ENCODE measurements at regions not wholly inside any gene's neighbourhood (a gene's known extent, or its start where the extent isn't known, plus 50 kb on each side); places are given as distances from the start of the nearest gene placed in this dataset.

- H3K36me3 ChIP-seq (ENCODE audit: control insufficient read depth, insufficient read depth, low read length) = no peaks in the 10 kb centered on the region
- H3K4me3 ChIP-seq (replicated peaks; ENCODE audit: low read depth, low read length) = no peak overlapping the region
- H3K27me3 ChIP-seq (replicated peaks; ENCODE audit: control insufficient read depth, insufficient read depth, low read length) = no peaks in the 10 kb centered on the region
- no peak for TF ChIP-seq CTCF (IDR thresholded peaks at IDR 0.05; ENCODE audit: insufficient read depth, low read length, poor library complexity, severe bottlenecking)
- no peak for DNase-seq (ENCODE audit: extremely low read depth, insufficient read length)
Observed at GRCh38 chr3:191695815-191696153, 234.8 kb downstream of the PYDC2 start.

DNA sequence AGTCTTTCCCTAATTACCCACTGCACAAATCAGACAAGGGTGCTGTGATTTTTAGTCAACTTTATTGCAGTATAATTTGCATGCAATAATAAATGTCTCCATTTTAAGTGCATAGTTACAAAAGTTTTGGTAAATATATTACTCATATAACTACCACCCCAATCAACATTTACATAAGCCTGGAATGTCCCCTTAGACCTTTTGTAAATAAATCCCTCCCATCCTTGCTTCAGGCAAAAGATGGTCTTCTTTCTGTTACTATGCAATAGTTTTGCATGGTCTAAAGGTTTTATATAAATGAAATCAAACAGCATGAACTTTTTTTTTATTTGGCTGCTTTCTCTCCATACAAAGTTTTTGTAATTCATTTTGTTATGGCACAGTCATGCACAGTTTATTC, 235.4 kb downstream of the PYDC2 start:
- Histone ChIP-seq H3K4me3 (replicated peaks; ENCODE audit: low read depth, low read length) (no peak overlapping the region), H3K36me3 (ENCODE audit: control insufficient read depth, insufficient read depth, low read length) (no peaks in the 10 kb centered on the region), H3K27me3 (replicated peaks; ENCODE audit: control insufficient read depth, insufficient read depth, low read length) (no peaks in the 10 kb centered on the region)
- DNase-seq (ENCODE audit: extremely low read depth, insufficient read length) = no peak
- TF ChIP-seq CTCF (IDR thresholded peaks at IDR 0.05; ENCODE audit: insufficient read depth, low read length, poor library complexity, severe bottlenecking) = no peak

GRCh38 chr3:191699546-191699945, 238.6 kb downstream of the PYDC2 start:
- H3K4me3 ChIP-seq (replicated peaks; ENCODE audit: low read depth, low read length) = no peak overlapping the region
- no peak for TF ChIP-seq CTCF (IDR thresholded peaks at IDR 0.05; ENCODE audit: insufficient read depth, low read length, poor library complexity, severe bottlenecking)

GRCh38 chr3:191702121-191702520, 241.2 kb downstream of the PYDC2 start:
- DNase-seq (ENCODE audit: extremely low read depth, insufficient read length) = no peak
- Histone ChIP-seq H3K27me3 (replicated peaks; ENCODE audit: control insufficient read depth, insufficient read depth, low read length) (no peaks in the 10 kb centered on the region; the same call in 1 of the 2 replicates), H3K4me3 (replicated peaks; ENCODE audit: low read depth, low read length) (no peak overlapping the region), H3K36me3 (ENCODE audit: control insufficient read depth, insufficient read depth, low read length) (no peaks in the 10 kb centered on the region)
- no peak for TF ChIP-seq CTCF (IDR thresholded peaks at IDR 0.05; ENCODE audit: insufficient read depth, low read length, poor library complexity, severe bottlenecking)

More at GRCh38 chr3:191699546-191699945, 238.6 kb downstream of the PYDC2 start:
- Histone ChIP-seq H3K27me3 (replicated peaks; ENCODE audit: control insufficient read depth, insufficient read depth, low read length) (no peaks in the 10 kb centered on the region; the same call in 1 of the 2 replicates), H3K36me3 (ENCODE audit: control insufficient read depth, insufficient read depth, low read length) (no peaks in the 10 kb centered on the region)
- no peak for DNase-seq (ENCODE audit: extremely low read depth, insufficient read length)

- no peaks in the 10 kb centered on the region for H3K36me3 ChIP-seq (ENCODE audit: control insufficient read depth, insufficient read depth, low read length)
- TF ChIP-seq CTCF (IDR thresholded peaks at IDR 0.05; ENCODE audit: insufficient read depth, low read length, poor library complexity, severe bottlenecking) = no peak
- no peak overlapping the region for H3K4me3 ChIP-seq (replicated peaks; ENCODE audit: low read depth, low read length)
- H3K27me3 ChIP-seq (replicated peaks; ENCODE audit: control insufficient read depth, insufficient read depth, low read length) = no peaks in the 10 kb centered on the region; the same call in 1 of the 2 replicates
- DNase-seq (ENCODE audit: extremely low read depth, insufficient read length) = no peak
Observed at GRCh38 chr3:191707817-191708216, 246.9 kb downstream of the PYDC2 start.

DNA sequence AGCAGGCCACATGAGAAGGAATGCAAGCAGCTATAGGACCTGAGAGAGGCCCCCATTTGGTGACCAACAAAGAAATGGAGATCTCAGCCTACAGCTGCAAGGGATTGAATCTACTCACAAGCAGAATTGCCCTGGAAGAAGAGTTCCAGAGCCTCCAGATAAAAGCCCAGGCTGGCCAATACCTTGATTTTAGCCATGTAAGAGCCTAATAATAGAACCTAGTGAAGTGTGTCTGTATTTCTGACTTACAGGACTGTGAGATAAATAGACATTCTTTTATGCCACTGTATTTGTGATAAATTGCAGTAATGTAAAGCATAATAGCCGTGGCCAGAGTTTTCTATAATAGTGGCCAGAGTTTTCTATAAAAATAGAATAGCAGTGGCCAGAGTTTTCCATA, 254.6 kb downstream of the PYDC2 start:
- no peak for DNase-seq (ENCODE audit: extremely low read depth, insufficient read length)
- Histone ChIP-seq H3K27me3 (replicated peaks; ENCODE audit: control insufficient read depth, insufficient read depth, low read length) (no peaks in the 10 kb centered on the region), H3K36me3 (ENCODE audit: control insufficient read depth, insufficient read depth, low read length) (no peaks in the 10 kb centered on the region), H3K4me3 (replicated peaks; ENCODE audit: low read depth, low read length) (no peak overlapping the region)
- no peak for TF ChIP-seq CTCF (IDR thresholded peaks at IDR 0.05; ENCODE audit: insufficient read depth, low read length, poor library complexity, severe bottlenecking)

Data from GM06990 (cell line).